Endodermal cell (in vitro differentiated cells): ENCODE measurements at regions not wholly inside any gene's neighbourhood (a gene's known extent, or its start where the extent isn't known, plus 50 kb on each side); places are given as distances from the start of the nearest gene placed in this dataset.
"Not testable (repeated sequence)": the region's sequence is repeated elsewhere in the genome, so short reads cannot be mapped to it uniquely, and the experiment has no call there.

Experiments used
- DNase-seq: peaks from one replicate; pipeline ENCODE4 v3.0.0-alpha.2; 2017
- H3K27ac ChIP-seq: 2 replicates; pipeline ENCODE4 v1.5.1; 2013; ENCODE audit warnings: mild to moderate bottlenecking, low read depth, low read length, moderate library complexity
- H3K27me3 ChIP-seq: 2 replicates; pipeline ENCODE4 v1.6.1; 2013; ENCODE audit warnings: mild to moderate bottlenecking, low read length, moderate library complexity; ENCODE audit not compliant: insufficient read depth, control insufficient read depth, poor library complexity, severe bottlenecking
- H3K36me3 ChIP-seq: 2 replicates; pipeline ENCODE4 v1.7.0; 2013; ENCODE audit warnings: mild to moderate bottlenecking, low read length, moderate library complexity; ENCODE audit not compliant: control insufficient read depth, insufficient read depth
- H3K4me1 ChIP-seq: one replicate; pipeline ENCODE4 v1.7.0; 2013; ENCODE audit warnings: low read length; ENCODE audit not compliant: control insufficient read depth, insufficient read depth
- H3K4me3 ChIP-seq: 2 replicates; pipeline ENCODE4 v1.5.1; 2013; ENCODE audit warnings: mild to moderate bottlenecking, low read length, moderate library complexity
- H3K9ac ChIP-seq: 2 replicates; pipeline ENCODE4 v1.6.1; 2013; ENCODE audit warnings: mild to moderate bottlenecking, low read length, moderate library complexity; ENCODE audit not compliant: poor library complexity, severe bottlenecking; ENCODE audit errors: extremely low read depth
- H3K9me3 ChIP-seq: 2 replicates; pipeline ENCODE4 v1.6.1; 2013; ENCODE audit warnings: mild to moderate bottlenecking, low read length, moderate library complexity; ENCODE audit not compliant: control insufficient read depth
- H3K27ac Mint-ChIP-seq: 2 replicates; pipeline ENCODE4 v1.8.0; 2020; ENCODE audit warnings: mixed read lengths
- H3K27me3 Mint-ChIP-seq: 2 replicates; pipeline ENCODE4 v1.8.0; 2021; ENCODE audit warnings: mild to moderate bottlenecking, mixed read lengths; ENCODE audit not compliant: insufficient read depth
- H3K36me3 Mint-ChIP-seq: 2 replicates; pipeline ENCODE4 v1.8.0; 2020; ENCODE audit warnings: low read depth, mixed read lengths
- H3K4me1 Mint-ChIP-seq: 2 replicates; pipeline ENCODE4 v1.8.0; 2020; ENCODE audit warnings: mixed read lengths
- H3K4me3 Mint-ChIP-seq: 2 replicates; pipeline ENCODE4 v1.8.0; 2020; ENCODE audit warnings: mild to moderate bottlenecking, moderate library complexity, mixed read lengths
- H3K9me3 Mint-ChIP-seq: 2 replicates; pipeline ENCODE4 v1.8.0; 2020; ENCODE audit warnings: mild to moderate bottlenecking, mixed read lengths
- CTCF ChIP-seq: fragments of 200-600 bp; sonication (generic); conservative IDR thresholded peaks from 2 replicates; pipeline ENCODE4 v1.5.0; 2021; ENCODE audit warnings: antibody characterized with exemption, mild to moderate bottlenecking
- WGBS, 2 experiments: methylation state at CpG; one replicate each; pipeline versions ENCODE4 v1.1.5 to v1.1.7; 2013; ENCODE audit warnings: missing lambda C conversion rate in 2 of 2, mixed read lengths in 1 of 2; ENCODE audit not compliant: insufficient coverage in 1 of 2, insufficient read length in 1 of 2; 5-methylcytosine and 5-hydroxymethylcytosine counted together

GRCh38 chr5:118327389-118327788 lies 661.0 kb downstream of the DTWD2 start:
- no peak overlapping the region for H3K27ac Mint-ChIP-seq
- Histone ChIP-seq H3K9ac (no peak overlapping the region), H3K27ac (no peak overlapping the region), H3K4me3 (no peak overlapping the region), H3K27me3 (peaks cover 26% of the 10 kb centered on the region), H3K4me1 (no peaks in the 10 kb centered on the region), H3K9me3 (peaks cover 13% of the 10 kb centered on the region), H3K36me3 (no peaks in the 10 kb centered on the region)
- H3K36me3 Mint-ChIP-seq: no peaks in the 10 kb centered on the region
- WGBS, 2 experiments: 92 to 94% methylated on average over 3 of the region's 3 CpGs
- H3K27me3 Mint-ChIP-seq: peaks cover 20% of the 10 kb centered on the region
- H3K4me3 Mint-ChIP-seq: no peak overlapping the region
- peaks cover 18% of the 10 kb centered on the region for H3K9me3 Mint-ChIP-seq
- H3K4me1 Mint-ChIP-seq: peaks cover 10% of the 10 kb centered on the region
- TF ChIP-seq CTCF: no peak
- DNase-seq: no peak

GRCh38 chr5:118326481-118327045 lies 661.8 kb downstream of the DTWD2 start:
- Histone ChIP-seq H3K4me1 (no peaks in the 10 kb centered on the region), H3K9ac (no peak overlapping the region), H3K27me3 (peaks cover 26% of the 10 kb centered on the region), H3K27ac (no peak overlapping the region), H3K4me3 (no peak overlapping the region), H3K9me3 (peaks cover 21% of the 10 kb centered on the region), H3K36me3 (no peaks in the 10 kb centered on the region)
- Mint-ChIP-seq H3K27me3 (peaks cover 20% of the 10 kb centered on the region), H3K27ac (no peak overlapping the region), H3K36me3 (no peaks in the 10 kb centered on the region), H3K4me1 (peaks cover 10% of the 10 kb centered on the region), H3K9me3 (peaks cover 26% of the 10 kb centered on the region), H3K4me3 (no peak overlapping the region)
- no peak for TF ChIP-seq CTCF
- 76 to 84% methylated on average over 3 to 5 of the region's 5 CpGs for WGBS, 2 experiments
- DNase-seq: no peak

- H3K27ac ChIP-seq: no peak overlapping the region
- no peak overlapping the region for H3K27ac Mint-ChIP-seq
- TF ChIP-seq CTCF: no peak
- no peaks in the 10 kb centered on the region for H3K36me3 Mint-ChIP-seq
- peaks cover 26% of the 10 kb centered on the region for H3K27me3 ChIP-seq
- peaks cover 10% of the 10 kb centered on the region for H3K4me1 Mint-ChIP-seq
- H3K4me3 Mint-ChIP-seq: no peak overlapping the region
- no peak overlapping the region for H3K4me3 ChIP-seq
- H3K4me1 ChIP-seq: no peaks in the 10 kb centered on the region
- 77 to 80% methylated on average over 2 of the region's 2 CpGs for WGBS, 2 experiments
- no peak for DNase-seq
- H3K36me3 ChIP-seq: no peaks in the 10 kb centered on the region
- H3K9me3 Mint-ChIP-seq: peaks cover 26% of the 10 kb centered on the region
- H3K9me3 ChIP-seq: peaks cover 21% of the 10 kb centered on the region
- H3K27me3 Mint-ChIP-seq: peaks cover 20% of the 10 kb centered on the region
- no peak overlapping the region for H3K9ac ChIP-seq
Measured at GRCh38 chr5:118325931-118326330, 662.4 kb downstream of the DTWD2 start.

- H3K27me3 Mint-ChIP-seq: peaks cover 20% of the 10 kb centered on the region
Measured at GRCh38 chr5:118323723-118324122, 664.6 kb downstream of the DTWD2 start.

More at GRCh38 chr5:118323723-118324122, 664.6 kb downstream of the DTWD2 start:
- not testable (repeated sequence) for H3K36me3 Mint-ChIP-seq, H3K4me3 Mint-ChIP-seq, H3K27ac Mint-ChIP-seq, H3K4me1 ChIP-seq, H3K4me3 ChIP-seq, H3K27ac ChIP-seq, H3K36me3 ChIP-seq, H3K4me1 Mint-ChIP-seq, DNase-seq, H3K9ac ChIP-seq
- 93% methylated on average over 3 to 5 of the region's 5 CpGs for WGBS, 2 experiments
- peaks cover 23% of the 10 kb centered on the region for H3K27me3 ChIP-seq
- H3K9me3 ChIP-seq: peaks cover 21% of the 10 kb centered on the region
- H3K9me3 Mint-ChIP-seq: peaks cover 26% of the 10 kb centered on the region
